Transverse colon (tissue), 4 donors: ENCODE measurements at regions not wholly inside any gene's neighbourhood (a gene's known extent, or its start where the extent isn't known, plus 50 kb on each side); places are given as distances from the start of the nearest gene placed in this dataset.

Source experiments
- POLR2A ChIP-seq: fragments of 450-650 bp; IDR thresholded peaks from one replicate; pipeline ENCODE4 v1.6.1; 2016; ENCODE audit warnings: antibody characterized with exemption, mild to moderate bottlenecking, moderate library complexity
- POLR2AphosphoS5 ChIP-seq, 3 donors: sonication (generic); formaldehyde crosslinking; IDR thresholded peaks; one replicate each; pipeline ENCODE4 v1.6.1; 2016; ENCODE audit warnings: antibody characterized with exemption in 3 of 3
- TF ChIP-seq, protein P1 (sequence below), 5 experiments: fragments of 200-600 bp in 3 of 5; fragments of 450-650 bp in 2 of 5; sonication (generic) in 3 of 5; IDR thresholded peaks; 1 replicate in 2 of 5; 2 replicates in 3 of 5; pipeline ENCODE4 v1.5.1; 2016 to 2017; ENCODE audit warnings: antibody characterized with exemption in 5 of 5, inconsistent platforms in 3 of 5, mild to moderate bottlenecking in 2 of 5, moderate library complexity in 1 of 5

DNA sequence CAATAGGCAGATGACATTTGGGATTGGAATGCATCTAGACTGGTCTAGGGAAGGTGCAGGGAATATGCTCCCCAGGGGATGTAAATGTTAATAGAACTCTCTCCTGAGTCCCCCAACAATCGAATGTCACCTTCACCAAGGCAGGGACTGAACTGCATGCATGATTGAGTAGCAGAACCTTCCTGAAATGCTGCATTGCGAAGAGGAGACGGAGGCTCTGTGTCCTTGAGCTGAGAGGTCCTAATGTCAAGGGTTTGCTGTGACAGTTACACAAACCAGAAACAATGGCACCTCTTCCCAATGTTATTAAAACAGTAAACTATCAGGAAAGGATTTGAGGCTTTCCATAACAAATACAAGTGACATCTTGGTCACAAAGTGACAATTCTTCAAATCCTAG lies 117.5 kb upstream of the SFSWAP start:
- TF ChIP-seq, protein P1, sequence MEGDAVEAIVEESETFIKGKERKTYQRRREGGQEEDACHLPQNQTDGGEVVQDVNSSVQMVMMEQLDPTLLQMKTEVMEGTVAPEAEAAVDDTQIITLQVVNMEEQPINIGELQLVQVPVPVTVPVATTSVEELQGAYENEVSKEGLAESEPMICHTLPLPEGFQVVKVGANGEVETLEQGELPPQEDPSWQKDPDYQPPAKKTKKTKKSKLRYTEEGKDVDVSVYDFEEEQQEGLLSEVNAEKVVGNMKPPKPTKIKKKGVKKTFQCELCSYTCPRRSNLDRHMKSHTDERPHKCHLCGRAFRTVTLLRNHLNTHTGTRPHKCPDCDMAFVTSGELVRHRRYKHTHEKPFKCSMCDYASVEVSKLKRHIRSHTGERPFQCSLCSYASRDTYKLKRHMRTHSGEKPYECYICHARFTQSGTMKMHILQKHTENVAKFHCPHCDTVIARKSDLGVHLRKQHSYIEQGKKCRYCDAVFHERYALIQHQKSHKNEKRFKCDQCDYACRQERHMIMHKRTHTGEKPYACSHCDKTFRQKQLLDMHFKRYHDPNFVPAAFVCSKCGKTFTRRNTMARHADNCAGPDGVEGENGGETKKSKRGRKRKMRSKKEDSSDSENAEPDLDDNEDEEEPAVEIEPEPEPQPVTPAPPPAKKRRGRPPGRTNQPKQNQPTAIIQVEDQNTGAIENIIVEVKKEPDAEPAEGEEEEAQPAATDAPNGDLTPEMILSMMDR (IDR thresholded peaks at IDR 0.05), result no peak
- TF ChIP-seq POLR2AphosphoS5 (IDR thresholded peaks at IDR 0.05) (no peak), POLR2A (no peak)
